ENCODE measurements at regions not wholly inside any gene's neighbourhood (a gene's known extent, or its start where the extent isn't known, plus 50 kb on each side); places are given as distances from the start of the nearest gene placed in this dataset.
"Not testable (repeated sequence)": the region's sequence is repeated elsewhere in the genome, so short reads cannot be mapped to it uniquely, and the experiment has no call there.

DNA sequence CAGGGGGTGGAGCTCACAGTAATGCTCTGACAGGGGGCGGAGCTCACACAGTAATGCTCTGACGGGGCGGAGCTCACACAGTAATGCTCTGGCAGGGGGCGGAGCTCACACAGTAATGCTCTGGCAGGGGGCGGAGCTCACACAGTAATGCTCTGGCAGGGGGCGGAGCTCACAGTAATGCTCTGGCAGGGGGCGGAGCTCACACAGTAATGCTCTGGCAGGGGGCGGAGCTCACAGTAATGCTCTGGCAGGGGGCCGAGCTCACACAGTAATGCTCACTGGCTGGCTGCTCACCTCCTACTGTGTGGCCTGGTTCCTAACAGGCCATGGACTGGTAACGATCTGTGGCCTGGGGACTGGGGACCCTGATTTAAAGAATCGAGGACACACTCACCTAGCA is 53.9 kb upstream of the TNK2 start:
- TF ChIP-seq TBP (CRISPR knock-in tag; IDR thresholded peaks at IDR 0.05); POLR2A (IDR thresholded peaks at IDR 0.05; ENCODE audit: insufficient read depth in 1 of 2, low read depth in 2 of 2, low read length in 2 of 2); JUN (CRISPR knock-in tag; IDR thresholded peaks at IDR 0.05); SP1 (IDR thresholded peaks at IDR 0.05); SP1 (CRISPR knock-in tag; IDR thresholded peaks at IDR 0.05); TCF12 (IDR thresholded peaks at IDR 0.05); TCF12 (CRISPR knock-in tag; IDR thresholded peaks at IDR 0.05); CBFB (CRISPR knock-in tag; IDR thresholded peaks at IDR 0.05); ZNF460 (CRISPR knock-in tag; IDR thresholded peaks at IDR 0.05; ENCODE audit: borderline replicate concordance): not testable (repeated sequence)
- TF ChIP-seq, protein P1, sequence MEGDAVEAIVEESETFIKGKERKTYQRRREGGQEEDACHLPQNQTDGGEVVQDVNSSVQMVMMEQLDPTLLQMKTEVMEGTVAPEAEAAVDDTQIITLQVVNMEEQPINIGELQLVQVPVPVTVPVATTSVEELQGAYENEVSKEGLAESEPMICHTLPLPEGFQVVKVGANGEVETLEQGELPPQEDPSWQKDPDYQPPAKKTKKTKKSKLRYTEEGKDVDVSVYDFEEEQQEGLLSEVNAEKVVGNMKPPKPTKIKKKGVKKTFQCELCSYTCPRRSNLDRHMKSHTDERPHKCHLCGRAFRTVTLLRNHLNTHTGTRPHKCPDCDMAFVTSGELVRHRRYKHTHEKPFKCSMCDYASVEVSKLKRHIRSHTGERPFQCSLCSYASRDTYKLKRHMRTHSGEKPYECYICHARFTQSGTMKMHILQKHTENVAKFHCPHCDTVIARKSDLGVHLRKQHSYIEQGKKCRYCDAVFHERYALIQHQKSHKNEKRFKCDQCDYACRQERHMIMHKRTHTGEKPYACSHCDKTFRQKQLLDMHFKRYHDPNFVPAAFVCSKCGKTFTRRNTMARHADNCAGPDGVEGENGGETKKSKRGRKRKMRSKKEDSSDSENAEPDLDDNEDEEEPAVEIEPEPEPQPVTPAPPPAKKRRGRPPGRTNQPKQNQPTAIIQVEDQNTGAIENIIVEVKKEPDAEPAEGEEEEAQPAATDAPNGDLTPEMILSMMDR (CRISPR knock-in tag; IDR thresholded peaks at IDR 0.05), result not testable (repeated sequence)
